Liver (tissue), 3 donors: ENCODE measurements at regions not wholly inside any gene's neighbourhood (a gene's known extent, or its start where the extent isn't known, plus 50 kb on each side); places are given as distances from the start of the nearest gene placed in this dataset.

ENCODE experiments used
- CTCF ChIP-seq: fragments of 150-350 bp; IDR thresholded peaks from 2 replicates; pipeline ENCODE4 v1.5.1; 2017; ENCODE audit warnings: improper control_type of control experiment, low read depth, low read length; ENCODE audit not compliant: missing input control
- HNF4A ChIP-seq, 2 donors: conservative IDR thresholded peaks; 2 replicates each; pipeline ENCODE4 v1.6.1; 2016; ENCODE audit warnings: antibody characterized with exemption in 2 of 2, mild to moderate bottlenecking in 2 of 2
- MAX ChIP-seq: IDR thresholded peaks from 2 replicates; pipeline ENCODE4 v1.6.1; 2016; ENCODE audit warnings: antibody characterized with exemption
- RAD21 ChIP-seq, 2 donors: IDR thresholded peaks; 2 replicates each; pipeline ENCODE4 v1.6.1; 2016; ENCODE audit warnings: antibody characterized with exemption in 2 of 2, mild to moderate bottlenecking in 2 of 2
- SP1 ChIP-seq: IDR thresholded peaks from 2 replicates; pipeline ENCODE4 v1.6.1; 2018; ENCODE audit warnings: antibody characterized with exemption, mild to moderate bottlenecking
- ZBTB33 ChIP-seq: IDR thresholded peaks from 2 replicates; pipeline ENCODE4 v1.6.1; 2016; ENCODE audit warnings: antibody characterized with exemption
- donor health status: healthy.
- donor health status: healthy.

- TF ChIP-seq CTCF (no peak), SP1 (no peak), HNF4A (conservative IDR thresholded peaks at IDR 0.05) (no peak), MAX (no peak), RAD21 (IDR thresholded peaks at IDR 0.05) (no peak), ZBTB33 (no peak)
Observed at GRCh38 chr14:25140411-25140810, 90.5 kb upstream of the STXBP6 start.
